GM21423 (cell line): ENCODE measurements at regions not wholly inside any gene's neighbourhood (a gene's known extent, or its start where the extent isn't known, plus 50 kb on each side); places are given as distances from the start of the nearest gene placed in this dataset.

Experiments used
- ATAC-seq: cut with Tn5 transposase; IDR thresholded peaks from one replicate; pipeline ENCODE4 v1.9.1; 2021; ENCODE audit warnings: mild to moderate bottlenecking, moderate library complexity; ENCODE audit not compliant: unreplicated experiment

DNA sequence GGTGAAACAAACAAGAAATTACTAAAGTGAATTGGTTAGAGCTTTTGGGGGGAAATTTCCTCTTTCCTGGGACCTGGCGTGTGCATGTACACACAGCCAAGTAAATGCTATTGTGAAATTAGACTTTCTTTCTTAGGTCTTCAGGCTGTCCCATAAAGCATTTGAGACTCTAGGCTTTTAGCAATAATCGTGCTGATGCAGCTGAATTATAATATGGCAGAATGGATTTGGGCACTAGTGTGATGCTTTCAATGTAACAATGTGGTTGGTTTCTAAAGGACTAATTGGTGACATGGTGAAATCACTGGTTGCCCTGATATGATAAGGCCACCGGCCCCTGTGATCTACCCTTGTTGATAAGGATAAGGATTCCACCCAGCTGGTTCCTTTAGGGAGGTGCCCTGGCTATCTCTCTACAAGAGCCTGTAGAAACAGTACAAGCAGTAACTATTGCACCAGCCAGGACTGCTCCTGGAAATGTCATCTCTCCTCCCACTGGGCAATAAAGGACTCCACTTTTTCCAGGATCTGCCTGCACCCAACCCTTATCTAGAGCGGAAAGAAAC, 164.1 kb downstream of the TFAP2A start:
- ATAC-seq, result no peak

DNA sequence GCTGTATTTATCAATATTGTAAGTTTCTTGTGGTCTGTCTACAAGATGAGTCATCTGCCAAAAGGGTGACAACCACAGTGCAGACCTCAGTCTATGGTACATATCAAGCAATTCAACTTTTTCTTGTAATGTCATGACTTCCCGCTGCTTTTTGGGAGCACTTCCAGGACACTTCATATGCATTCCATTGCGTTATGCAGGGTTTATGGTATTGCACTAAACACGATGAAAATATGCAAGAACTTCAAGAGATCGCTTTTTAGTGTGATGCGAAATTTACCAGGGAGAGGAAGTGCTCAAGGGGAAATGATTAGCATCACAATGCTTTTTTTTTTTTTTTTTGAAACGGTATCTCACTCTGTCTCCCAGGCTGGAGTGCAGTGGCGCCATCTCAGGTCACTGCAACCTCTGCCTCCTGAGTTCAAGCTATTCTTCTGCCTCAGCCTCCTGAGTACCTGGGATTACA, 166.5 kb downstream of the TFAP2A start:
- ATAC-seq, result no peak

GRCh38 chr6:10237298-10238038, 177.4 kb downstream of the TFAP2A start:
- ATAC-seq, result no peak

DNA sequence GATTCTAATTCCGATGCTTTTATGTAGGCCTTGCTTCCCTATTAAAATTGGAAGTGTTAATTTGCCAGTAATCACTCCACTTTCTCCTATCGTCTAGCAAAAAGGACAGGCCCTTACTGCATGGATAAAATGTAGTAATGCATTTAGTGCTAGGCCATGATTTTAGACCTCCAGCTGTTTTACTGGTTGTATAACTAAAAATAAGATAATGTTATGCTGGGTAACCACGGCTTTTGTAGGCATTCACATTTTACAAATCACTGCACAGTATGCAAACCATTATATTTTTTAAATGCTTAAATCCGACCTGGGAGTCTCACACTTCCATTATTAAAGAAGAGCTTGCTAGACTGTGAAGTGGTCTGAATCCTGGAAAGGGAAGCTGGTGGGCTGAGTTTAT, 179.5 kb downstream of the TFAP2A start:
- no peak for ATAC-seq

GRCh38 chr6:10230531-10230930, 184.3 kb downstream of the TFAP2A start:
- no peak for ATAC-seq

DNA sequence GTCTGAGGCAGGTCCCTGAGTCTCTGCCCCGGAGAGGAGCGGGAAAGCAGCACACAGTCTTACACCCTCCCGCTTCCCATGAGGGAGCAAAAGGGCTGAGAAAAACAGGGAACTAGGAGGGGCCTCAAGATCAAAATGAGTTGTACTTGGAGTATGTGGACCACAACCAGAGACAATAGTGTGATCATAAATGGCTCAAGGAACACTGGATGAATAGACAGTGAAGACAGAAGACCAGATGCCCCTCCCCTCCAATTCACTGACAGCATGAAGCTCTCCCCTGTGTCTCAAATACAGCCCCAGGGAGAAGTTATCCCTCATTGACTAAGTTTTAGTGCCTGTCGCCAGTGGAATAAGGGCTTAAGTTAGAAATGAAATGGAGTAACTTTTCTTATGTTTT, 191.0 kb downstream of the TFAP2A start:
- ATAC-seq, result no peak

DNA sequence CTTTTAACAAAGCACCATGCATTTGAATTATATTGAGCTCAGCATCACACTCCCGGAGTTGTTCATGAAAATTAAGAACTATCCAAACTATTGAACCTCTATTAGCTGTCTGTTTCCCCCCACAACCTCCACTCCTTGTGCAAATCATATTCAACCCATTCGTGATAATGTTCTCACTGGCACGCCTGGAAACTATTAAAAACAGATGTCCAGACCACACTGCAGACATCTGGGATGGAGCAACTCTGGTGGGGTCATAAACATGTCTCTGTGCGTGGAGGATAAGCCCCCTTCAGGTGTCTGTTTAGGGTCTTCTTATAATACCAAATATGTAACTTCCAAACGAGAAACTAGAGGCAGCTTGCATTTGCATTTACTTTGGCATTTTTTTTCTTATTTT, 193.7 kb downstream of the TFAP2A start:
- no peak for ATAC-seq

GRCh38 chr6:10219510-10219909, 195.4 kb downstream of the TFAP2A start:
- no peak for ATAC-seq

GRCh38 chr6:10217111-10217510, 197.8 kb downstream of the TFAP2A start:
- ATAC-seq, result no peak

DNA sequence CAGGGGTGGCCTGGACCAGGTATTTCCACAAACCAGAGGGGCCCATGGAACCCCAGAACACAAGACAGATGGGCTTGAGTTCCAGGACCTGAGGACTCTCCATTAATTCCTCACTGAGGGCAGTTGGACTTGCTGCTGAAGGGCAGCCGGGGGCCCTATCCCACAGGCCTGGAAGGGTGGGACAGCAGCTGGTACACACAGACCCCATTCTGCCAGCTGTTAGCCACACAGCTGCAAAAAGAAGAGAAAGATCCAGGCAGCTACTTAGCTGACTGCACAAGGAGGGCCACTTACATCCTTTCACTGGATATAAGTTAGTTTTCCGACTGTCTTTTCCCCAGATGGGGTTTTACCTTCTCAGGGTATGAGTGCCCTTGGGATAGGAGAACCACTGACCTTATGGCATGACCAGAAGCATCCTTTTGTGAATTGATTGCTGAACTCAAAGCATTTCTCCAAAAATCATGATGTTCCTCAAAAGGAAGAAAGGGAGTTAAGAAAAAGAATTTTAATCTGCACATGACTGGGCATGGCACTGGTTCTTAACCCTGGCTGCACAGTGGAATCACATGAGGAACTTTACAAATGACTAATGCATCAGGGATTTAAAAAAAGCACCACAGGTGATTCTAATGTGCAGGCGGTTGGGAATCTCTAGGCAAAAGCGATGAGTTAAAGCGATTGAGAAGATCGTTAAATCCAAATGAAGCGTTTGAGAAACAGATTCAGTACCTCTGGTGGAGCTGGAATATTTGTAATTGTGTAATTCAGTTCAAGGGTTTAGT, 199.4 kb downstream of the TFAP2A start:
- ATAC-seq, result no peak

- no peak for ATAC-seq
Observed at GRCh38 chr6:10210052-10210451, 204.8 kb downstream of the TFAP2A start.

GRCh38 chr6:10205892-10206291, 209.0 kb downstream of the TFAP2A start:
- no peak for ATAC-seq

DNA sequence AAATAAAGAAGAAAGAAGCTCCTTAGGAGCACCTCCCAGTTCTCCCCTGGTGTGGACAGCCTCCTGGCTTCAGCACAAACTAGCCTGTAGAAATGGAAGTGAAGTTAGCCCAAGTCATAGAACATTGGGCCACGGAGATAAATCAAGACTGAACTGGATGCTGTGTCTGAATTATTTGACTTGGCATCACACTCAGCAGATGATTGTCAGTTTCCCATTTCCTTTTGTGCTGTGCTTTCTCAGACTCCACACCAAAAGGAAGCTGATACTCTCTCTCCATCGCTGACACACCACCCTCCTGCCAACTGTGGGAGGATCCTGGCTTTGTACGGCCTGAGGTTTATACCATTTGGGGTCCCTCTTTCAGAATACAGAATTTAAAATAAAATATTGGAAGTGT, 209.8 kb downstream of the TFAP2A start:
- no peak for ATAC-seq

GRCh38 chr6:10203651-10204050, 211.2 kb downstream of the TFAP2A start:
- no peak for ATAC-seq

GRCh38 chr6:10202581-10202980, 212.3 kb downstream of the TFAP2A start:
- ATAC-seq, result no peak

DNA sequence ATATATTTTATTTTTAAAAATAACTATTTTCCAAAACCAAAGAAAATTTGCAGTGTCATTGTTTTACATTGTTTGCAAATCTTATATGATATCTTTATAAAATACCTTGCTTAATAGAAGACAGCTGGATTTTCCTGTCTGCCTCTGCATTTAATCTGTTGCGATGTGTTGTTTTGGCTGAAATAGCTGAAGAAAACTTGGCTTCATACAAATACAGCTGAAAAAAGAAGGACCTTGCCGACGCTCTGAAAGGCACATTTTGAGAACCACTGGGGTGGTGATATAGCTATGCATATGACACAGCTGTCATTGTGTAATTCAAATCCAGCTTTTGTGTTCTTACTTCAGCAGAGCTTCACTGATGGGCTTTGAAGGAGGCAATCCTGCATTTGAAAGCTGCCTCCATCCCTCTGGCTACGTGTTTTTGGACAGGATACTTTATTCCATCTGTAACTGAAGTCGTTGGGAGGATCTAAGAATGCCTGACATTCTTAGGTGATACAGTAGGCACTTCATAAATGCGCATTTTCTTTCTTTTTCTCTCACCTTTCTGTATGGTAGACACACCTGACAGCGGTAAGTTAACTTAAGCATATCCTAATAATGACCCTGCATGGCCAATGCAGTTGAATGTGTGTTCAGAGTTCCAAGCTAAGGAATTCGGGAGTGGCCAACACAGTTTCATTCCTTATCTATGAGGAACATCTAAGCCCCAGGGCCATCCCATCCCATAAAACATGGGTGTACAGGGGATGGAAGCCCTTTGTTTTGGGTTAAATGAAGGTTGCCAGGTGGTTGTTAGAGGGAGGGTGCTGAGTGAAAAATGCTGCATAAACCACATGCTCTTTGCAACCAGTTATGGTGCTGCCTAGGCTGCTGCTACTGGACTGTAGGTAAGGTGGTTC, 213.0 kb downstream of the TFAP2A start:
- ATAC-seq, result no peak

GRCh38 chr6:10196090-10196489, 218.8 kb downstream of the TFAP2A start:
- no peak for ATAC-seq

DNA sequence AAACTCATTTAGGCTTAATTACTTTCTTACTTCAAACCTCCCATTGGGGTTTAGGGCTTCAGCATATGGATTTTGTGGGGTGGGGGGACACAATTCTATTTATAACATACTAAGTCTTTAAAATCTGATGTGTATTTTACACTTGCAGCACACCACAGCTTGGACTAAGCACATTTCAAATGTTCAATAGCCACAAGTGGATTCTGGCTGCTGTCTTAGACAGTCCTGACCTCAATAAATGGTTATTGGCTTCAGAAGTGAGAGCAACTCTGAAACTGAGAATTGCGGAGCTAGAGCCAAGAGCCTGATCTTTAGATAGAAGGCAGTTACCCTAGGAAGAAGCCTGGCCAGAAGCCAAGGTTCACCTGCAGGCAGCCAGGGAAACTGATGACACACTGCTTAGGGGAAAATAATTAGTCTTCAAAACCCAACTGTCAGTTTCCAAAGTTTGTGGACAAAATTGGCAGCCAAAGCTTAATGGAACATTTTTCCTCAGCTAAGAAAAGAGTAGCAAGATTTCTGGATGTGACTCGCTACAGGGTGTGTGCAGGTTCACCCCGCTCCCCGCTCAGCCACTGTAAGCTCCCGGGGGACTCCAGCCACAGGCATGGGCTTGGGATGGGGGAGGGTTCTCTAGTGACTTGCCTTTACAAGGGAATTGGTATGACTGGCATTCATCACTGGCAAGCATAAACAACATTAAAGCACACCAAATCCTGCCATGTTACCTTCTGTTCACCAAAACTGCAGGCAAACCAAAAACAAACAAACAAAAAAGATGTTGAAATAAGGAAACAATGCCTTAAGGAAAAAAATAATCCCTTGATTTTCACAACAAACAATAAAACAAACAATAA, 219.8 kb downstream of the TFAP2A start:
- ATAC-seq, result no peak

GRCh38 chr6:10193321-10193720, 221.6 kb downstream of the TFAP2A start:
- no peak for ATAC-seq

DNA sequence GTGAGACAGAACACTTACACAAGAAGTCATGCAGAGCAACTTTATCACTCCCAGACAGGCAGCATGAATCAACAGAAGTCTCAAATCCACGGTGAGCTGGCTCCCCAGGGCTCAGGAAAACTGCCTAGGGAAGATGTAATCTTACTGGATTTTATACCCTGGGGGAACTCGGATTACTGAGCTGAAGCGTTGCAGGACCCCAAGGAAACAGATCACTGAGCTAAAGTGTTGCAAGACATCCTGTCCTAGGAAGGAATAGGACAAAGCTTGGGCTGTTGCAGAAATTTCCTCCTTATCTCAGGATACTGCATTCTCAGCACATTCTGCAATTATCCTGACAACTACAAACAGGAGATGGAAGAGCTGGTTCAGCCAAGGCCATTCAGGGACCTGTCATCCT, 224.8 kb downstream of the TFAP2A start:
- ATAC-seq, result no peak
